Suprapubic skin (tissue), 4 donors: ENCODE measurements at regions not wholly inside any gene's neighbourhood (a gene's known extent, or its start where the extent isn't known, plus 50 kb on each side); places are given as distances from the start of the nearest gene placed in this dataset.

Source experiments
- DNase-seq, 2 donors: peaks; one replicate each; pipeline ENCODE4 v3.0.0-alpha.2; 2019; ENCODE audit warnings: low spot score in 2 of 2
- H3K27ac ChIP-seq: fragments of 200-600 bp; sonication (generic); one replicate; pipeline ENCODE4 v1.5.1; 2019
- H3K27me3 ChIP-seq: fragments of 200-600 bp; sonication (generic); one replicate; pipeline ENCODE4 v1.5.1; 2019
- H3K36me3 ChIP-seq: fragments of 200-600 bp; sonication (generic); one replicate; pipeline ENCODE4 v1.5.1; 2019
- H3K4me1 ChIP-seq: fragments of 200-600 bp; sonication (generic); one replicate; pipeline ENCODE4 v1.5.1; 2019
- H3K4me3 ChIP-seq: fragments of 200-600 bp; sonication (generic); one replicate; pipeline ENCODE4 v1.5.1; 2019; ENCODE audit warnings: mild to moderate bottlenecking
- H3K9me3 ChIP-seq: fragments of 200-600 bp; sonication (generic); one replicate; pipeline ENCODE4 v1.5.1; 2019
- EP300 ChIP-seq: sonication (generic); formaldehyde crosslinking; IDR thresholded peaks from one replicate; pipeline ENCODE4 v1.6.1; 2017; ENCODE audit warnings: antibody characterized with exemption
- POLR2A ChIP-seq, 2 donors: fragments of 450-650 bp; IDR thresholded peaks; one replicate each; pipeline ENCODE4 v1.6.1; 2017; ENCODE audit warnings: antibody characterized with exemption in 2 of 2, mild to moderate bottlenecking in 2 of 2, moderate library complexity in 2 of 2
- POLR2AphosphoS5 ChIP-seq, 3 donors: sonication (generic); formaldehyde crosslinking; IDR thresholded peaks; one replicate each; pipeline ENCODE4 v1.6.1; 2017; ENCODE audit warnings: antibody characterized with exemption in 3 of 3
- whole genome bisulfite sequencing: methylation state at CpG from one replicate; pipeline ENCODE4 v1.1.5; 2018; 5-methylcytosine and 5-hydroxymethylcytosine counted together
- TF ChIP-seq, protein P1 (sequence below), 2 donors: fragments of 200-600 bp in 1 of 2; fragments of 450-650 bp in 1 of 2; sonication (generic) in 1 of 2; IDR thresholded peaks; one replicate each; pipeline ENCODE4 v1.5.1; 2016 to 2019; ENCODE audit warnings: antibody characterized with exemption in 2 of 2, mild to moderate bottlenecking in 1 of 2, moderate library complexity in 1 of 2

DNA sequence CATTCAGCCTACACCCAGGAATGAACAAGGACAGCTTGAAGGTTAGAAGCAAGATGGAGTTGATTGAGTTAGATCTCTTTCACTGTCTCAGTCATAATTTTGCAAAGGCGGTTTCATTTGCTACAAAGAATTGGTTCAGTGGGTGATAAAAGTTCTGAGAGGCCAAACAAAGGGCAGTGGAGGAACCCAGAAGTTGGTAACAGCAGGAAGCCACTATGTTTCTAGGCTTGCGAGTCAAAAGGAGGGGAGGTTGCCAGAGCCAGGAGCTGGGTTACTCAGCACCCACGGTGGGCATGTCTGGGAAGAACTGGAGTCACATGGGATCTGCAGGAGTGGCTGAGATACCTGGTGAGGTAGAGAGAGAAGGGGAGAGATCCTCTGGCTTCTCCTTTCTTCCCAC is 64.2 kb upstream of the MRPS6 start:
- no peak overlapping the region for H3K4me3 ChIP-seq
- H3K27me3 ChIP-seq = no peaks in the 10 kb centered on the region
- 81% methylated on average over 3 of the region's 3 CpGs for WGBS
- TF ChIP-seq POLR2A (IDR thresholded peaks at IDR 0.05) (no peak), POLR2AphosphoS5 (IDR thresholded peaks at IDR 0.05) (no peak), EP300 (no peak)
- TF ChIP-seq, protein P1, sequence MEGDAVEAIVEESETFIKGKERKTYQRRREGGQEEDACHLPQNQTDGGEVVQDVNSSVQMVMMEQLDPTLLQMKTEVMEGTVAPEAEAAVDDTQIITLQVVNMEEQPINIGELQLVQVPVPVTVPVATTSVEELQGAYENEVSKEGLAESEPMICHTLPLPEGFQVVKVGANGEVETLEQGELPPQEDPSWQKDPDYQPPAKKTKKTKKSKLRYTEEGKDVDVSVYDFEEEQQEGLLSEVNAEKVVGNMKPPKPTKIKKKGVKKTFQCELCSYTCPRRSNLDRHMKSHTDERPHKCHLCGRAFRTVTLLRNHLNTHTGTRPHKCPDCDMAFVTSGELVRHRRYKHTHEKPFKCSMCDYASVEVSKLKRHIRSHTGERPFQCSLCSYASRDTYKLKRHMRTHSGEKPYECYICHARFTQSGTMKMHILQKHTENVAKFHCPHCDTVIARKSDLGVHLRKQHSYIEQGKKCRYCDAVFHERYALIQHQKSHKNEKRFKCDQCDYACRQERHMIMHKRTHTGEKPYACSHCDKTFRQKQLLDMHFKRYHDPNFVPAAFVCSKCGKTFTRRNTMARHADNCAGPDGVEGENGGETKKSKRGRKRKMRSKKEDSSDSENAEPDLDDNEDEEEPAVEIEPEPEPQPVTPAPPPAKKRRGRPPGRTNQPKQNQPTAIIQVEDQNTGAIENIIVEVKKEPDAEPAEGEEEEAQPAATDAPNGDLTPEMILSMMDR (IDR thresholded peaks at IDR 0.05) = no peak
- no peaks in the 10 kb centered on the region for H3K36me3 ChIP-seq
- no peak for DNase-seq
- H3K27ac ChIP-seq = no peak overlapping the region
- no peaks in the 10 kb centered on the region for H3K4me1 ChIP-seq
- peaks cover 4% of the 10 kb centered on the region for H3K9me3 ChIP-seq

DNA sequence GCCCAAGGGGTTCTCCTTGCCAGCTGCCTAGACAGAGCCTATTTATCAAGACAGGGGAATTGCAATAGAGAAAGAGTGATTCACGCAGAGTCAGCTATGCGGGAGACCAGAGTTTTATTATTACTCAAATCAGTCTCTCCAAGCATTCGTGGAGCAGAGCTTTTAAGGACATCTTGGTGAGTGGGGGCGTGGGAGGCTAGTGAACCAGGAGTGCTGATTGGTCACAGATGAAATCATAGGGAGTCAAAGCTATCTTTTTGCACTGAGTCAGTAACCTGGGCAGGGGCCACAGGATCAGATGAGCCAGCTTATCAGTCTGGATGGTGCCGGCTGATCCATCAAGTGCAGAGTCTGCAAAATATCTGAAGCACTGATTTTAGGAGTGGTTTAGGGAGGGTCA is 64.8 kb upstream of the MRPS6 start:
- DNase-seq = no peak
- WGBS = 92% methylated on average over 5 of the region's 5 CpGs
- TF ChIP-seq POLR2A (IDR thresholded peaks at IDR 0.05) (no peak), POLR2AphosphoS5 (IDR thresholded peaks at IDR 0.05) (no peak), EP300 (no peak)
- TF ChIP-seq, protein P1 (IDR thresholded peaks at IDR 0.05) = no peak

DNA sequence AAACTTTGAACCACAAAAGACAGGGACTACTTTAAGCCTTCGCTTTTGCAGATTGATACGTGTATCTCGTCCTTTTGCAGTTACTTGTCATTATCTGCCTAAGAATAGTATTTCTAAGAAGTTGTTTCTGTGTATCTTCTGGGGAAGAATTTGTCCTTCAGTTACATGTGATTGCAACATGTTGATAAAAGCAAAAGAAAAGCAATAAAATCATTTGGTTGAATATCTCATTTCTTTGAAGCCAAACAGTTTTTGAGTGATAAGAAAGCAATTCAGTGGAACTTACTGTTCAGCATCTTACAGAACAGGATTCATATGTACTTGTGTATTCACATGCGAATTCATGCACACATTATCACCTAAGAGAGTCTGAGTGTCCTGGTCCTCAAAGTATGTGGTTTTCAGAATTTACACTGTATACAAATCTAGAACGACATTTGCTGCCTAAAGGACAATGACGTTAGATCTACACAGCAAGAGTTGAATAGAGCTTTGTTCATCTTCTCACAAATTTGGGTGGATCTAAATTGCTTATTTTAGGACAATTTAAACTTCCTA is 66.7 kb upstream of the MRPS6 start:
- 89% methylated on average over 6 of the region's 6 CpGs for WGBS
- no peaks in the 10 kb centered on the region for H3K9me3 ChIP-seq
- no peaks in the 10 kb centered on the region for H3K4me1 ChIP-seq
- no peaks in the 10 kb centered on the region for H3K36me3 ChIP-seq
- no peak for TF ChIP-seq POLR2A (IDR thresholded peaks at IDR 0.05)
- no peak for TF ChIP-seq EP300
- no peak for TF ChIP-seq POLR2AphosphoS5 (IDR thresholded peaks at IDR 0.05)
- TF ChIP-seq, protein P1 (IDR thresholded peaks at IDR 0.05) = no peak
- H3K27ac ChIP-seq = no peak overlapping the region
- no peak for DNase-seq
- no peaks in the 10 kb centered on the region for H3K27me3 ChIP-seq
- H3K4me3 ChIP-seq = no peak overlapping the region

More for the DNA sequence above, 64.8 kb upstream of the MRPS6 start:
- Histone ChIP-seq H3K9me3 (no peaks in the 10 kb centered on the region), H3K4me1 (no peaks in the 10 kb centered on the region), H3K36me3 (no peaks in the 10 kb centered on the region), H3K27me3 (no peaks in the 10 kb centered on the region), H3K4me3 (no peak overlapping the region), H3K27ac (no peak overlapping the region)

DNA sequence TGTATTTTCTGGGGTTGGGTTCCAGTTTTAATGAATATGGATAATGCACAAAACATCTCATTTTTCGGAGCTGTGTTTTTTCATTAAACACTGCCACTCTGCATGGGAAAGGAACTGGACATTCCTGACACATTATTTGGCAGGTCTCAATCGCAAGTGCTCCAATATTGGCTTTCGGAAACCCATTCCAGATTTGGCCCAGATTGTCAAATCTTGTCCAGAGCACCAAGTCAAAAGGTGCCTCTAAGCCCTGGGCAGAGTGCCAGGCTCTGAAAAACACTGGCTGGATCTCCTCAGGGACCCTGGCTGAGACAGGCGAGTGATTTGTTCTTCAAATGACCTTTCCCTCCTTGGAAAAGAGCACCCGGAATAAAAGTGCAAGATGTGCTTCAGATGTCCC is 68.4 kb upstream of the MRPS6 start:
- no peak overlapping the region for H3K4me3 ChIP-seq
- no peaks in the 10 kb centered on the region for H3K36me3 ChIP-seq
- H3K27me3 ChIP-seq = no peaks in the 10 kb centered on the region
- DNase-seq = no peak
- 77% methylated on average over 5 of the region's 5 CpGs for WGBS
- H3K4me1 ChIP-seq = no peaks in the 10 kb centered on the region
- no peak for TF ChIP-seq POLR2A (IDR thresholded peaks at IDR 0.05)
- TF ChIP-seq, protein P1 (IDR thresholded peaks at IDR 0.05) = no peak
- TF ChIP-seq POLR2AphosphoS5 (IDR thresholded peaks at IDR 0.05) = no peak
- TF ChIP-seq EP300 = no peak
- no peaks in the 10 kb centered on the region for H3K9me3 ChIP-seq
- H3K27ac ChIP-seq = no peak overlapping the region

DNA sequence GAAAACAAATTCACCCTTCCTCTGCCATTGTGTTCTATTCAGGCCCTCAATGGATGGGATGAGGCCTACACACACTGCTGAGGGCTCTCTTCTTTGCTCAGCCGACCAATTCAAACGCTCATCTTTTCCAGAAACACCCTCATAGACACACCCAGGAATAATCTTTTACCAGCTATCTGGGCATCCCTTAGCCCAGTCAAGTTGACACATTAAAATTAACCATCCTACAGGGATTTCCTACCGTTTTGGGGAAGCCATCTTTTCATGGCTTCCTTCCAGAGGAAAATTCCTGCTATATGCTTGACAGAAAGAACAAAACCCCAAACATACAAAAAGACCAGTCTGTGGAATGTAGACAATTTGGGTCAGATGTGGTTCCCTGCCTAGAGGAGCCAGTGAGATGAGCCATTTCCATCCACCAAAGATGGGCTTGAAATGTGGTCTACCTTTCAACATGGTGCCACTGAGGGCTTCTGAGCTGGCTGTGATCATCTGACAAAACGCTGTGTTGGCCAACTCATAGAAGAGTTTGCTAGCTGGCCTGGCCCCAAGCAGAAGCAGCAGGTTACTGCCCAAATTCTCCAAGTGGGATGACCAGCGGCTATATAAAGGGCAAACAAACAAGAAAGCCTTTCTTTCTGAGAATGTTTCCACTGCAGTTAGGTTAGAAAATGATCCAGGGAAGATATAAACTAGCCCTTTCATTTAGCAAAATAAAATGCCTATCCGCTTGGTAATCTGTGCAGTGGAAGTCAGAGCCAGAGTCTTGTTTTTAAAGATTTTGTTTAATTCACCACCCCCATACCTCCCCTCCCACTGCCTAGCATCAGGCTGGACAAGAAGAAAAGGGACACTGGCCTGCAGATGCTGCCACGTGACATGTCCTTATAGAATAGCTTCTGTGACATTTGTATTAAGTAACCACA is 69.1 kb upstream of the MRPS6 start:
- Histone ChIP-seq H3K27me3 (no peaks in the 10 kb centered on the region), H3K36me3 (no peaks in the 10 kb centered on the region), H3K4me3 (no peak overlapping the region), H3K27ac (no peak overlapping the region), H3K9me3 (no peaks in the 10 kb centered on the region), H3K4me1 (no peaks in the 10 kb centered on the region)
- no peak for TF ChIP-seq POLR2A (IDR thresholded peaks at IDR 0.05)
- no peak for TF ChIP-seq POLR2AphosphoS5 (IDR thresholded peaks at IDR 0.05)
- TF ChIP-seq, protein P1 (IDR thresholded peaks at IDR 0.05) = no peak
- TF ChIP-seq EP300 = no peak
- WGBS = 72% methylated on average over 7 of the region's 7 CpGs
- DNase-seq = no peak
